ENCODE measurements at regions not wholly inside any gene's neighbourhood (a gene's known extent, or its start where the extent isn't known, plus 50 kb on each side); places are given as distances from the start of the nearest gene placed in this dataset.

DNA sequence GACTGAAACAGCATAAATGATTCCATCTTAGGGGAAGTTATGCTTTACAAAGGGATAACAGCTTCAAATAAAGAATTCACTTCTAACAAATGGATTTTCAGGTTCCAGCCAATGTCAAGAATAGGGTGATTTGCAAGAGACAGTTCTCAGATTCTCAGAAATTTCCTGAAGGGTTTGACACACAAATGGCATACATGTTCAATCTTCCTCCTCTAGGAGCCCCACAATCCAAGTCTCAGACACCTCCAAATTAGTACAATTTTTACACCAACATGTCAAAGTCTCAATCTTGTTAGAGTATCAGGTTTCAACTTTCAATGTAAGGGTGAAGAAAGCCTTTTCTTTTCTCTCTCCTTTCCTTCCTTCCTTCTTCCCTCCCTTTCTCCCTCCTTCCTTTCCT, 996.6 kb downstream of the TLE1 start:
- no peaks in the 10 kb centered on the region for H3K27me3 Mint-ChIP-seq
- no peaks in the 10 kb centered on the region for H3K4me1 ChIP-seq (ENCODE audit: control insufficient read depth in 2 of 2, insufficient read depth in 2 of 2, low read length in 2 of 2)
- no peak overlapping the region for H3K27ac Mint-ChIP-seq
- no peak overlapping the region for H3K4me3 Mint-ChIP-seq
- ChIA-PET POLR2A (no interaction called here), CTCF (no interaction called here)
- no peaks in the 10 kb centered on the region for H3K36me3 ChIP-seq (ENCODE audit: control insufficient read depth in 2 of 3, insufficient read depth in 3 of 3, low read length in 3 of 3)
- ATAC-seq = no peak
- H3K4me1 Mint-ChIP-seq = no peaks in the 10 kb centered on the region
- intact Hi-C loops (cut with micrococcal nuclease) = no loop called here
- no peak overlapping the region for H3K27ac ChIP-seq (ENCODE audit: low read depth, low read length)
- peaks cover 0 to 18% (median 6%) of the 10 kb centered on the region in 11 donors for H3K9me3 Mint-ChIP-seq
- no peak overlapping the region for H3K4me3 ChIP-seq (ENCODE audit: low read length)
- DNase-seq = no peak
- H3K9me3 ChIP-seq (ENCODE audit: control insufficient read depth in 2 of 3, low read length in 3 of 3) = no peaks in the 10 kb centered on the region
- peaks cover 0 to 5% (median 0%) of the 10 kb centered on the region in 5 donors for H3K36me3 Mint-ChIP-seq
- no peaks in the 10 kb centered on the region for H3K27me3 ChIP-seq (ENCODE audit: control insufficient read depth in 2 of 2, insufficient read depth in 2 of 2, low read length in 2 of 2)

GRCh38 chr9:80691229-80691628, 998.1 kb downstream of the TLE1 start:
- H3K4me3 ChIP-seq (ENCODE audit: low read length) = no peak overlapping the region
- Mint-ChIP-seq H3K27ac (no peak overlapping the region), H3K27me3 (no peaks in the 10 kb centered on the region), H3K9me3 (peaks cover 0 to 18% (median 6%) of the 10 kb centered on the region in 11 donors), H3K4me1 (no peaks in the 10 kb centered on the region), H3K4me3 (no peak overlapping the region), H3K36me3 (peaks cover 0 to 5% (median 0%) of the 10 kb centered on the region in 5 donors)
- no peaks in the 10 kb centered on the region for H3K36me3 ChIP-seq (ENCODE audit: control insufficient read depth in 2 of 3, insufficient read depth in 3 of 3, low read length in 3 of 3)
- H3K4me1 ChIP-seq (ENCODE audit: control insufficient read depth in 2 of 2, insufficient read depth in 2 of 2, low read length in 2 of 2) = no peaks in the 10 kb centered on the region
- ChIA-PET CTCF (no interaction called here), POLR2A (no interaction called here)
- DNase-seq = no peak
- no peaks in the 10 kb centered on the region for H3K27me3 ChIP-seq (ENCODE audit: control insufficient read depth in 2 of 2, insufficient read depth in 2 of 2, low read length in 2 of 2)
- no peak for ATAC-seq
- intact Hi-C loops (cut with micrococcal nuclease) = no loop called here
- H3K27ac ChIP-seq (ENCODE audit: low read depth, low read length) = no peak overlapping the region
- no peaks in the 10 kb centered on the region for H3K9me3 ChIP-seq (ENCODE audit: control insufficient read depth in 2 of 3, low read length in 3 of 3)

GRCh38 chr9:80690349-80690939, 998.9 kb downstream of the TLE1 start:
- ChIA-PET POLR2A (no interaction called here), CTCF (no interaction called here)
- Mint-ChIP-seq H3K4me1 (no peaks in the 10 kb centered on the region), H3K9me3 (peaks cover 0 to 18% (median 6%) of the 10 kb centered on the region in 11 donors), H3K36me3 (peaks cover 0 to 5% (median 0%) of the 10 kb centered on the region in 5 donors), H3K4me3 (no peak overlapping the region), H3K27ac (no peak overlapping the region), H3K27me3 (no peaks in the 10 kb centered on the region)
- DNase-seq (no peak), ATAC-seq (no peak)
- no peaks in the 10 kb centered on the region for H3K4me1 ChIP-seq (ENCODE audit: control insufficient read depth in 2 of 2, insufficient read depth in 2 of 2, low read length in 2 of 2)
- no peak overlapping the region for H3K4me3 ChIP-seq (ENCODE audit: low read length)
- no peaks in the 10 kb centered on the region for H3K9me3 ChIP-seq (ENCODE audit: control insufficient read depth in 2 of 3, low read length in 3 of 3)
- H3K27ac ChIP-seq (ENCODE audit: low read depth, low read length) = no peak overlapping the region
- no peaks in the 10 kb centered on the region for H3K27me3 ChIP-seq (ENCODE audit: control insufficient read depth in 2 of 2, insufficient read depth in 2 of 2, low read length in 2 of 2)
- H3K36me3 ChIP-seq (ENCODE audit: control insufficient read depth in 2 of 3, insufficient read depth in 3 of 3, low read length in 3 of 3) = no peaks in the 10 kb centered on the region
- intact Hi-C loops (cut with micrococcal nuclease) = no loop called here

DNA sequence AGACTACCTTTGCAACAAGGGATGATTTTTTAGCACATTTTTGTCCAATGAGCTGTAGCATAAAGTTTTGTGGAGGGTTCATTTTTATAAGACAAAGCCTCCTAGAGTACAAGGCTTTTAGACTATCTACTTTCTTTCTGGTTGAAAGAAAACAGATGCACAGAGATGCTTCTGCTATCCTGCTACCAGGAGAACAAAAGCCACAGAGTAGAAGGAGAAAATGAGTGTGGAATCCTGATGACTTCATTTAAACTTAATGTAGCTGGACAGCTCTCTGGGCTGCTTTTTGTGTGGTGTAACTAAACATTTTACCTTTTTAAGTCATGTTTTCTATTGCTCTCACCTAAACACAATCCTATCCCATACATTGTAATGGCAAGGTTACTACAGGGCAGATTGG, 1009.4 kb downstream of the TLE1 start:
- Mint-ChIP-seq H3K4me1 (no peaks in the 10 kb centered on the region), H3K27ac (no peak overlapping the region), H3K36me3 (no peaks in the 10 kb centered on the region), H3K9me3 (peaks cover 0 to 3% (median 0%) of the 10 kb centered on the region in 11 donors), H3K4me3 (no peak overlapping the region), H3K27me3 (no peaks in the 10 kb centered on the region)
- H3K9me3 ChIP-seq (ENCODE audit: control insufficient read depth in 2 of 3, low read length in 3 of 3) = no peaks in the 10 kb centered on the region
- H3K4me3 ChIP-seq (ENCODE audit: low read length) = no peak overlapping the region
- no peaks in the 10 kb centered on the region for H3K4me1 ChIP-seq (ENCODE audit: control insufficient read depth in 2 of 2, insufficient read depth in 2 of 2, low read length in 2 of 2)
- ChIA-PET CTCF (no interaction called here), POLR2A (no interaction called here)
- intact Hi-C loops (cut with micrococcal nuclease) = no loop called here
- H3K27me3 ChIP-seq (ENCODE audit: control insufficient read depth in 2 of 2, insufficient read depth in 2 of 2, low read length in 2 of 2) = no peaks in the 10 kb centered on the region
- no peak for DNase-seq
- H3K27ac ChIP-seq (ENCODE audit: low read depth, low read length) = no peak overlapping the region
- no peak for ATAC-seq
- H3K36me3 ChIP-seq (ENCODE audit: control insufficient read depth in 2 of 3, insufficient read depth in 3 of 3, low read length in 3 of 3) = no peaks in the 10 kb centered on the region

DNA sequence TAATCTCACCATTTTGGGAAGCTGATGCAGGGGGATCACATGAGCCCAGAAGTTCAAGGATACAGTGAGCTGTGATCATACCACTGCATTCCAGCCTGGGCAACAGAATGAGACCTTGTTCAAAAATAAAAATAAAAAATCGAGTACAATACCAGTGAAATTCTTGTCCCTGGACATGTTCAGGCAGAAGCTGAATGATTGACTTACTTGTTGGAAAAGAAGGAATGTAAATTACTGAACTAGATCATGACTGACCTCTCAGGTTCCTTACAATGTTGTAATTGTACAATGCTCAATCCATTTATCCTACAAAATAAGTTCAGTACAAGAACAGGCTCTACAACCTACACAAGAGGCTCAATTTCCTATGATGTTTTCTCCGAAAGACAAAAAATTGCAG, 1010.4 kb downstream of the TLE1 start:
- H3K27ac Mint-ChIP-seq = no peak overlapping the region
- ChIA-PET CTCF (interaction anchor here (0.8 kb wide), 1 partner anchor 361 kb away, joined by 3 read pairs; no protein-coding TSS in a partner anchor), POLR2A (no interaction called here)
- H3K4me3 ChIP-seq (ENCODE audit: low read length) = no peak overlapping the region
- DNase-seq (no peak), ATAC-seq (no peak)
- intact Hi-C loops (cut with micrococcal nuclease) = no loop called here
- no peaks in the 10 kb centered on the region for H3K9me3 ChIP-seq (ENCODE audit: control insufficient read depth in 2 of 3, low read length in 3 of 3)
- H3K9me3 Mint-ChIP-seq = peaks cover 0 to 3% (median 0%) of the 10 kb centered on the region in 11 donors
- H3K27me3 ChIP-seq (ENCODE audit: control insufficient read depth in 2 of 2, insufficient read depth in 2 of 2, low read length in 2 of 2) = no peaks in the 10 kb centered on the region
- H3K27ac ChIP-seq (ENCODE audit: low read depth, low read length) = no peak overlapping the region
- H3K4me1 Mint-ChIP-seq = no peaks in the 10 kb centered on the region
- H3K36me3 ChIP-seq (ENCODE audit: control insufficient read depth in 2 of 3, insufficient read depth in 3 of 3, low read length in 3 of 3) = no peaks in the 10 kb centered on the region
- no peaks in the 10 kb centered on the region for H3K4me1 ChIP-seq (ENCODE audit: control insufficient read depth in 2 of 2, insufficient read depth in 2 of 2, low read length in 2 of 2)
- no peaks in the 10 kb centered on the region for H3K36me3 Mint-ChIP-seq
- no peaks in the 10 kb centered on the region for H3K27me3 Mint-ChIP-seq
- no peak overlapping the region for H3K4me3 Mint-ChIP-seq

DNA sequence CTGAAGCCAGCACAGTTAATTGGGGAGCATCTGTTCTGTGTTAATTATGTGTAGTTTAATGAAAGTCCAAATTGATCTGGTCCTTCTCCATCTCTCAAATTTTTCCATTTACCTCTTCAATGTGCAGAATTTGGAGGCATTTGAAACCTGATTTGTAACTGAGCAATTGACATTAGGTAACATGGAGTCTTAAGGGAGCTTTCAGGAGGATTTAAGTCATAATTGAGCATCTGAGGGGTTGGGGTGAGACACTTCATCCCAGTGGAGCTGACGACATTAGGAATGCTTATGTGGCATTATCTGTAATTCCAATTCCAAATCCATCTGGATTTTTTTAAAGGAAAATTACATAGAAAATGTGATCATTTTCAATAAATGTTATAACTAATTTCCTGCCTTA, 1015.9 kb downstream of the TLE1 start:
- ChIA-PET POLR2A (no interaction called here), CTCF (no interaction called here)
- no peak for DNase-seq
- no peaks in the 10 kb centered on the region for H3K36me3 ChIP-seq (ENCODE audit: control insufficient read depth in 2 of 3, insufficient read depth in 3 of 3, low read length in 3 of 3)
- Mint-ChIP-seq H3K36me3 (peaks cover 0 to 4% (median 0%) of the 10 kb centered on the region in 5 donors), H3K4me3 (no peak overlapping the region), H3K4me1 (no peaks in the 10 kb centered on the region), H3K27ac (no peak overlapping the region), H3K27me3 (no peaks in the 10 kb centered on the region), H3K9me3 (peaks cover 0 to 9% (median 6%) of the 10 kb centered on the region in 11 donors)
- H3K27ac ChIP-seq (ENCODE audit: low read depth, low read length) = no peak overlapping the region
- no peaks in the 10 kb centered on the region for H3K9me3 ChIP-seq (ENCODE audit: control insufficient read depth in 2 of 3, low read length in 3 of 3)
- intact Hi-C loops (cut with micrococcal nuclease) = no loop called here
- no peak for ATAC-seq
- H3K27me3 ChIP-seq (ENCODE audit: control insufficient read depth in 2 of 2, insufficient read depth in 2 of 2, low read length in 2 of 2) = no peaks in the 10 kb centered on the region
- H3K4me3 ChIP-seq (ENCODE audit: low read length) = no peak overlapping the region
- H3K4me1 ChIP-seq (ENCODE audit: control insufficient read depth in 2 of 2, insufficient read depth in 2 of 2, low read length in 2 of 2) = no peaks in the 10 kb centered on the region

DNA sequence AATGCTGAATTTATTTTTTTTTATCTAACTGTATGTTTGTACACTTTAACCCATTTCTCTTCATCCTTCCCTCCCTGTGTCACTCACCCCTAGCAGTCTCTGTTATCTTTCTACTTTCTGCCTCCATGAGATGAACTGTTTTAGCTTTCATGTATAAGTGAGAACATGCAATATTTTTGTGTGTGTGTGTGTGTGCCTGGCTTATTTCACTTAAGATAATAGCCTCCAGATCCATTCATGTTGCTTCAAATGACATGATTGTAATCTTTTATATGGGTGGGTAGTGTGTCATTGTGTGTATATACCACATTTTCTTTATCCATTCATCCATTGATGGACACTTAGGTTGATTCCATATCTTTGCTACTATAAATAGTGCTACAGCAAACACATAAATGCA, 1023.9 kb downstream of the TLE1 start:
- Histone ChIP-seq H3K4me3 (ENCODE audit: low read length) (no peak overlapping the region), H3K9me3 (ENCODE audit: control insufficient read depth in 2 of 3, low read length in 3 of 3) (no peaks in the 10 kb centered on the region), H3K36me3 (ENCODE audit: control insufficient read depth in 2 of 3, insufficient read depth in 3 of 3, low read length in 3 of 3) (no peaks in the 10 kb centered on the region), H3K27me3 (ENCODE audit: control insufficient read depth in 2 of 2, insufficient read depth in 2 of 2, low read length in 2 of 2) (no peaks in the 10 kb centered on the region), H3K4me1 (ENCODE audit: control insufficient read depth in 2 of 2, insufficient read depth in 2 of 2, low read length in 2 of 2) (no peaks in the 10 kb centered on the region), H3K27ac (ENCODE audit: low read depth, low read length) (no peak overlapping the region)
- DNase-seq (no peak), ATAC-seq (no peak)
- peaks cover 0 to 11% (median 0%) of the 10 kb centered on the region in 5 donors for H3K36me3 Mint-ChIP-seq
- H3K4me3 Mint-ChIP-seq = no peak overlapping the region
- ChIA-PET CTCF (no interaction called here), POLR2A (no interaction called here)
- intact Hi-C loops (cut with micrococcal nuclease) = no loop called here
- H3K9me3 Mint-ChIP-seq = peaks cover 3 to 25% (median 14%) of the 10 kb centered on the region in 11 donors
- H3K27ac Mint-ChIP-seq = no peak overlapping the region
- no peaks in the 10 kb centered on the region for H3K27me3 Mint-ChIP-seq
- H3K4me1 Mint-ChIP-seq = no peaks in the 10 kb centered on the region

Data from naive thymus-derived CD4-positive, alpha-beta T cell (primary cell).